ENCODE measurements at regions not wholly inside any gene's neighbourhood (a gene's known extent, or its start where the extent isn't known, plus 50 kb on each side); places are given as distances from the start of the nearest gene placed in this dataset.

DNA sequence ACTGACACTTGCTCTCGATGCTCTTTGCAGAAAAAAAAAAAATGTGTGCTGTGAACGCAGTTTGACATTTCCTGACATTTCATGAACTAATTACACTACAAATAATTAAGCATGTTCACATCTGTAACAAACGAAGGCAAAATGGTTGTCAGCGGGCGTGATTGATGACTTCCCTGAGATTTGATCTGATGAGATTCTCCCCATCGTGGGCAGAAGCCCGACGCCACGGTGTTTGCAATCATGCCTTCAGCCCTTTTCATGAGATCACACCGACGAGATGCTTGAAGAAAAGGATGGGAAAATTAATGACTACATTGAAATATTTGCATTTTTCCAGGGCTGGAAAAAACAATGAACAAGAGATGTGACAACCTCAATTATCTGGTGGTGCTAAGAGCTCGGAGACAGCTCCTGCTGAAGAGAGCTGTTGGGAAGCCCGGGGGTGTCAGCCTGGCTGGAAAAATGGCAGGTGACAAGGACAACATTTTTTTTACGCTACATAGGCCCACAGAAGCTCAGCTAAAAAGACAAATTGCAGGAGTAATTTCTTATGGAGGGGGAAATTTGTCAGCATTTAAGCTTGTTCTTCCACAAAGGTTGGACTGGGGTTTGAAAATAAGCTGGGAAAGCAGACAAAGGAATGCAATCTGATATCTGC is 259.4 kb upstream of the IRX3 start:
- Histone ChIP-seq H3K14ac (ENCODE audit: low read length) (no peak overlapping the region), H3K79me1 (ENCODE audit: low read length) (no peaks in the 10 kb centered on the region), H4K91ac (ENCODE audit: low read depth, low read length) (no peak overlapping the region), H2BK5ac (ENCODE audit: low read depth, low read length, poor library complexity) (no peak overlapping the region), H3K18ac (ENCODE audit: low read length) (no peak overlapping the region), H3K4ac (ENCODE audit: low read depth, low read length) (no peak overlapping the region), H3K4me2 (ENCODE audit: low read length) (no peak overlapping the region), H3K27me3 (ENCODE audit: insufficient read depth, low read length) (no peaks in the 10 kb centered on the region), H3K79me2 (ENCODE audit: control insufficient read depth, insufficient read depth, low read length, poor library complexity) (no peaks in the 10 kb centered on the region), H2AK5ac (ENCODE audit: low read length) (no peak overlapping the region), H3K9ac (ENCODE audit: low read length) (no peak overlapping the region), H3K23ac (ENCODE audit: low read length) (no peak overlapping the region), H2BK12ac (ENCODE audit: low read length) (no peak overlapping the region), H3K4me3 (ENCODE audit: low read depth, low read length) (no peak overlapping the region), H4K8ac (ENCODE audit: low read depth, low read length) (no peak overlapping the region), H3K9me3 (ENCODE audit: insufficient read depth, low read depth, low read length) (no peaks in the 10 kb centered on the region), H3K36me3 (ENCODE audit: control insufficient read depth in 1 of 2, insufficient read depth in 2 of 2, low read length in 2 of 2) (no peaks in the 10 kb centered on the region), H3K27ac (ENCODE audit: low read depth, low read length) (no peak overlapping the region), H3K4me1 (ENCODE audit: control insufficient read depth in 1 of 2, insufficient read depth in 2 of 2, low read length in 2 of 2) (no peaks in the 10 kb centered on the region), H4K12ac (ENCODE audit: low read depth, low read length) (no peak overlapping the region), H2AFZ (ENCODE audit: insufficient read depth, low read length, poor library complexity) (no peak overlapping the region), H2BK120ac (ENCODE audit: insufficient read depth, low read length, poor library complexity) (no peak overlapping the region)
- WGBS (ENCODE audit: extremely low coverage, insufficient coverage, insufficient read length) = no CpG with 5 or more reads among the region's 14 CpGs
- no peak for DNase-seq

DNA sequence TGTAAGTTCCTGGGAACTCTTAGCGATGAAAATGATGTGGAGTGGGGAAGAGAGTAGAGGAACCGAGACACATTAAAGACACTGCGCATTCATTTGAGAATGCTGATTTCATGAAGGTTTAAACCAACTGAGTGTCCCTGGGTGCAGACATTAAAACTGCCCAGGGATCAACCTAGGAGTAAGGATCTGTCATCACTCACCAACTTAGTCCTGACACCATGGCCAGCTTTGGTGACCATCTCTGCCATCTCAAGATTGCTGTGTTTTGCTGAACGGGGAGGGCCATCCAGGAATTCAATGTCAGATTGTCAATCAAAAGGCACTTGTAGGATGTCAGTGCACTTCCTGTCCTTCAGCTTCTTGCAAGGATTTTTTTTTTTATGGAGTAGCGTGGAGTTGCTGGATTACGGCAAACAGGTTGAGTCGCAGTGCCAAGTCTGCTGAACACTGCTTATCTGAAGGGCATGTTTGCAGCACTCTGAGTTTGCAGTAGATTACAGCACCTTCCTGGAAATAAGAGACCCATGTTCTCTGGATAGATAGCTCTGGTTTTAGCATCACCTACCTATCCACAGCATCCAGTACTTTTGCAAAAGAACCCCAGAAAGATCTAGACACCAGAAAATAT is 258.1 kb upstream of the IRX3 start:
- Histone ChIP-seq H2BK5ac (ENCODE audit: low read depth, low read length, poor library complexity) (no peak overlapping the region), H4K8ac (ENCODE audit: low read depth, low read length) (no peak overlapping the region), H3K9me3 (ENCODE audit: insufficient read depth, low read depth, low read length) (no peaks in the 10 kb centered on the region), H3K79me1 (ENCODE audit: low read length) (no peaks in the 10 kb centered on the region), H4K91ac (ENCODE audit: low read depth, low read length) (no peak overlapping the region), H3K4ac (ENCODE audit: low read depth, low read length) (no peak overlapping the region), H3K9ac (ENCODE audit: low read length) (no peak overlapping the region), H3K79me2 (ENCODE audit: control insufficient read depth, insufficient read depth, low read length, poor library complexity) (no peaks in the 10 kb centered on the region), H3K23ac (ENCODE audit: low read length) (no peak overlapping the region), H3K27me3 (ENCODE audit: insufficient read depth, low read length) (no peaks in the 10 kb centered on the region), H2AFZ (ENCODE audit: insufficient read depth, low read length, poor library complexity) (no peak overlapping the region), H3K4me1 (ENCODE audit: control insufficient read depth in 1 of 2, insufficient read depth in 2 of 2, low read length in 2 of 2) (no peaks in the 10 kb centered on the region), H2BK120ac (ENCODE audit: insufficient read depth, low read length, poor library complexity) (no peak overlapping the region), H3K4me3 (ENCODE audit: low read depth, low read length) (no peak overlapping the region), H3K27ac (ENCODE audit: low read depth, low read length) (no peak overlapping the region), H3K4me2 (ENCODE audit: low read length) (no peak overlapping the region), H4K12ac (ENCODE audit: low read depth, low read length) (no peak overlapping the region), H3K14ac (ENCODE audit: low read length) (no peak overlapping the region), H2AK5ac (ENCODE audit: low read length) (no peak overlapping the region), H3K36me3 (ENCODE audit: control insufficient read depth in 1 of 2, insufficient read depth in 2 of 2, low read length in 2 of 2) (no peaks in the 10 kb centered on the region), H2BK12ac (ENCODE audit: low read length) (no peak overlapping the region), H3K18ac (ENCODE audit: low read length) (no peak overlapping the region)
- DNase-seq = no peak
- no CpG with 5 or more reads among the region's 7 CpGs for WGBS (ENCODE audit: extremely low coverage, insufficient coverage, insufficient read length)

DNA sequence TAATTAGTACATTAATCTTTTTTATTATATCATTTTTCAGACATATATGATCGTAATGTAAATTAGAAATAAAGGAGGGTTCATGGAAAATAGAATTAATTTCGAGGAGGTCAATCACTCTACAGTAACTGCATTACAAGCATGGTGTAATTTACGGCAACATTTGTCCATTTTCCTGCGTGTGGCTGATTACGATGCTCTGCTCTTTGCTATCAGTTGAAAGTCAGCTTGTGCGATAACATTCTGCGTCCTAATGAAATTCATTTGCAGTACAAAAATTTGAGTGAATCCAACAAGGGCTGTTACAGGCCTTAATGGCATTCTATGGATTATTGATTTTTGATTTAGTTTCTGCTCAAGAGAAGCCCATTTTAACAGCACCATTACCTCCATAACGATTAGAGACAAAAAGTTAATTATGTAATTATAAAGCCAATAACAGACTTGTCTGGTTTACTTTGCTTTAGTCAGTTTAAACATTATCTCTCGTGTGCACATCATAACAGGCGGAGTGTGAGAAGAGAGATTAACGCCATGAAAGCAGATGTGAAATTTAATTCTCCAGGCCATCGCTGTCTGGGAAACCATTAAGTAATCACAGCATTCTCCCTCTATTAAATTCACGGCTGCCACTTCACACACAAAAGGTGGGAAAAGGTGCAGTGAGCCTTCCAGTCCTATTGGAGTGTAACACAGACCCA is 256.4 kb upstream of the IRX3 start:
- no peak overlapping the region for H3K4me3 ChIP-seq (ENCODE audit: low read depth, low read length)
- DNase-seq = no peak

DNA sequence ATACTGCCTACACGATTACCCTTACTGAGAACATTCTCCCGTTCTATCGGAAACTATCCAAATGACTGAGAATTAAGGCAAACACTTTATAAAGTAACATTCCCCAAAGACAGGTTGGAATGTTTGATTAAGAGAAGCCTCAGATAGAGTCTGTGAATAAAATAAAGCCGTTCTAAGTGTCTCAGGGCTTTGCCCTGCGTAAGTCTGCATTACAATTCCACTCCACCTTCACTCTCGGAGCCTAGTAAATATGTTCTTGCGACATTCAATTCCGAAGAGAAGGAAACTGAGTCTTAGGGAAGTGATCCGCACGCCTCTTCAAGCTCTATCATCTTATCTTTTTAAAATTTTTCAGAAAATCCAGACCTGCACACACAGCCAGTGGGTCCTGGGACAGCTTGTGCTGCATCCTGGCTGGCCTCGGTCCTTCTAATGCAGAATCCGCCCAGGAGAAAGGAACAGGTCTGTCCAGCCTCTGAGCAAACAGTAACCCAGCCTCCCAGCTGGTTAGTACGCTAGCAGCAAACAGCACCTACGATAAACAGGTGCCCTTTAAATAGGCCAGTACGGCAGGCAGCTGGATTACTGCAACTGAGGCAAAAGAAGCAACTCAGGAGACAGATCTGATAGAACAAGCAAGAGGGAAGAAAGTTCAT is 254.1 kb upstream of the IRX3 start:
- no peak overlapping the region for H2AK5ac ChIP-seq (ENCODE audit: low read length)
- H3K4ac ChIP-seq (ENCODE audit: low read depth, low read length) = no peak overlapping the region
- H3K18ac ChIP-seq (ENCODE audit: low read length) = no peak overlapping the region
- H3K4me2 ChIP-seq (ENCODE audit: low read length) = no peak overlapping the region
- no peaks in the 10 kb centered on the region for H3K9me3 ChIP-seq (ENCODE audit: insufficient read depth, low read depth, low read length)
- WGBS (ENCODE audit: extremely low coverage, insufficient coverage, insufficient read length) = no CpG with 5 or more reads among the region's 15 CpGs
- no peak overlapping the region for H3K23ac ChIP-seq (ENCODE audit: low read length)
- no peak overlapping the region for H3K27ac ChIP-seq (ENCODE audit: low read depth, low read length)
- H2BK5ac ChIP-seq (ENCODE audit: low read depth, low read length, poor library complexity) = no peak overlapping the region
- H2BK12ac ChIP-seq (ENCODE audit: low read length) = no peak overlapping the region
- no peak overlapping the region for H4K12ac ChIP-seq (ENCODE audit: low read depth, low read length)
- H3K14ac ChIP-seq (ENCODE audit: low read length) = no peak overlapping the region
- H3K9ac ChIP-seq (ENCODE audit: low read length) = no peak overlapping the region
- H4K91ac ChIP-seq (ENCODE audit: low read depth, low read length) = no peak overlapping the region
- H3K36me3 ChIP-seq (ENCODE audit: control insufficient read depth in 1 of 2, insufficient read depth in 2 of 2, low read length in 2 of 2) = no peaks in the 10 kb centered on the region
- no peak overlapping the region for H3K4me3 ChIP-seq (ENCODE audit: low read depth, low read length)
- no peak overlapping the region for H2AFZ ChIP-seq (ENCODE audit: insufficient read depth, low read length, poor library complexity)
- no peaks in the 10 kb centered on the region for H3K4me1 ChIP-seq (ENCODE audit: control insufficient read depth in 1 of 2, insufficient read depth in 2 of 2, low read length in 2 of 2)
- no peak overlapping the region for H2BK120ac ChIP-seq (ENCODE audit: insufficient read depth, low read length, poor library complexity)
- no peaks in the 10 kb centered on the region for H3K79me1 ChIP-seq (ENCODE audit: low read length)
- no peak overlapping the region for H4K8ac ChIP-seq (ENCODE audit: low read depth, low read length)
- no peak for DNase-seq
- H3K27me3 ChIP-seq (ENCODE audit: insufficient read depth, low read length) = no peaks in the 10 kb centered on the region
- H3K79me2 ChIP-seq (ENCODE audit: control insufficient read depth, insufficient read depth, low read length, poor library complexity) = no peaks in the 10 kb centered on the region

More for the DNA sequence above, 256.4 kb upstream of the IRX3 start:
- WGBS (ENCODE audit: extremely low coverage, insufficient coverage, insufficient read length) = no CpG with 5 or more reads among the region's 13 CpGs
- Histone ChIP-seq H3K27me3 (ENCODE audit: insufficient read depth, low read length) (no peaks in the 10 kb centered on the region), H2BK12ac (ENCODE audit: low read length) (no peak overlapping the region), H3K4ac (ENCODE audit: low read depth, low read length) (no peak overlapping the region), H3K4me1 (ENCODE audit: control insufficient read depth in 1 of 2, insufficient read depth in 2 of 2, low read length in 2 of 2) (no peaks in the 10 kb centered on the region), H3K4me2 (ENCODE audit: low read length) (no peak overlapping the region), H3K27ac (ENCODE audit: low read depth, low read length) (no peak overlapping the region), H3K9me3 (ENCODE audit: insufficient read depth, low read depth, low read length) (no peaks in the 10 kb centered on the region), H3K23ac (ENCODE audit: low read length) (no peak overlapping the region), H3K18ac (ENCODE audit: low read length) (no peak overlapping the region), H3K36me3 (ENCODE audit: control insufficient read depth in 1 of 2, insufficient read depth in 2 of 2, low read length in 2 of 2) (no peaks in the 10 kb centered on the region), H2BK120ac (ENCODE audit: insufficient read depth, low read length, poor library complexity) (no peak overlapping the region), H4K8ac (ENCODE audit: low read depth, low read length) (no peak overlapping the region), H2AK5ac (ENCODE audit: low read length) (no peak overlapping the region), H4K91ac (ENCODE audit: low read depth, low read length) (no peak overlapping the region), H2AFZ (ENCODE audit: insufficient read depth, low read length, poor library complexity) (no peak overlapping the region), H3K79me2 (ENCODE audit: control insufficient read depth, insufficient read depth, low read length, poor library complexity) (no peaks in the 10 kb centered on the region), H3K9ac (ENCODE audit: low read length) (no peak overlapping the region), H3K79me1 (ENCODE audit: low read length) (no peaks in the 10 kb centered on the region), H3K14ac (ENCODE audit: low read length) (no peak overlapping the region), H2BK5ac (ENCODE audit: low read depth, low read length, poor library complexity) (no peak overlapping the region), H4K12ac (ENCODE audit: low read depth, low read length) (no peak overlapping the region)

Data from trophoblast cell (in vitro differentiated cells and primary cell).